Urothelium cell line (cell line): ENCODE measurements at regions not wholly inside any gene's neighbourhood (a gene's known extent, or its start where the extent isn't known, plus 50 kb on each side); places are given as distances from the start of the nearest gene placed in this dataset.
A peak's percentile ranks its signal among the peaks of the same experiment; 100 is the strongest.

Experiments used
- DNase-seq: peaks from one replicate; pipeline ENCODE4 v3.0.0; 2011; ENCODE audit warnings: low spot score, mixed read lengths
- FAIRE-seq: peaks from 2 replicates; lab custom pipeline; 2011; peaks lifted over from hg19 to GRCh38; lab: Jason Lieb, UNC

DNA sequence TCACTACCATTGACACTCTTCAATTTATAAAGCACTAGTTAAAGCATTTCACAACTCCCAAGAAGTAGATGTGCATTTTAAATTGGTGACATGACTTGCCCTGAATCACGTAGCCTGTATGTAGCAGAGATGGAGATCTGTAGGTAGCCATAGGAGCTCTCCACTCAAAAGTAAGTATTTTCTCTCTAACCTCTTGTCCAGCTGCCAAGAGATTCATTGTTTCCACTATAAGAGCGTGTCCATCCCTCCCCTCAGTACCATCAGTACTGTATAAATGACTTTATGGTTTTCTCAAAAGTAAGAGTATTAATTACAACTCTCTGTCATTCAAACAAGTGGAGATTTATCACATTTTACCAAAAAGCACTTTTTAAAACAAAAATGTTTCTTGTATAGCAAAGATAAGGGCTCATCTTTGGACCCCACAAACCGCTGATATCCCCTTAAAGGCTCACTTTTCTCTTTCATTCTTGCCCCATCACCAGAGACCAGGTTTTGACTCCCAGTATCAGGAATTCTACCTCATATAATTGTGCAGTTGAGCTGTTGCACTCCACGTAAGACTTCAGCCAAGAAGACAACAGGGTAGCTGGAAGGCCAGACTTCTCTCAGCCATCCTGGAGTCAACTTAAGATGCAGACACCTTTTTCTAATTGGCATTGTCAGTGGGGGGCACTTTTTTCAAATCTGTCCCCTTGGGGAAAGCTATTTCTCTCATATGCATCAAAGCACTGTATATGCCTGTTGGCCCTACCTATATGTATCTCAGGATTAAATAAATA is 78.0 kb upstream of the GALNT5 start:
- DNase-seq (no peak), FAIRE-seq (no peak)

DNA sequence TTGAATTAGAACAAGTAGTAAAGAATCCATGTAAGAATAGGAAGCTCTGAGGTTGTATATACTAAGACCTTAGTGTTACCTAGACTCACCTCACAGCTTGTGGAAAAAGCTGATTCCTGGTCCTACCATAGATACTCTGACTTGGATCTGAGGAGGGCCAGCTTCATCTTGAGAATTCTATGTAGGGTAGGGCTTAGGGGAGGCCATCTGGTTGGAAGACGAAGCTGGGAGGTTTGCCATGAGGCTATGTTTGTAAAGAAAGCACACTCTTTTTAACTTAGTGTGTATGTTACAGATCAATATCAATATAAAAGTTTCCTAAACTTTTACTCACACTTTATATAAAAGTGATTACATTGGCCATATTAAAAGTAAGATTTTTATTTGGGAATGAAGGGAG is 77.1 kb upstream of the GALNT5 start:
- no peak for DNase-seq
- FAIRE-seq = no peak

DNA sequence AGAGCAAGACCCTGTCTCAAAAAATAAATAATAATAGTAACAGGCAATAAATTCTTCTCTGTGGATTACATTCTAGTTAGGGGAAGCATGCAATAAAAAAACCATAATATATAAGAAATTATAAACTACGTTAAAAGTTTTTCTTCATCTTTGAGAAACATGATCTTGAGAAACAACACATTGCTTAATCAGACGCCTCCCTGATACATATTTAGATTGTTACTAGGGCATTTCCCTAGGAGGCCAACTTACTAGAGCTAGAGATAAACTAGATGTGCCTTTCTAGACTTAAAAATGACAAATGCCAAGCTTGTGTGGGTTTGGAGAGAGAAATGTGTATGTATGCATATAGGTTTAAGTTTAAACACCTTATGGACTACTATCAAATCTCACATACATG is 76.3 kb upstream of the GALNT5 start:
- no peak for FAIRE-seq

GRCh38 chr2:157182204-157182709 is 75.2 kb upstream of the GALNT5 start:
- FAIRE-seq (no peak), DNase-seq (no peak)

More for the DNA sequence above, 76.3 kb upstream of the GALNT5 start:
- DNase-seq = no peak

GRCh38 chr2:157182834-157183396 is 74.6 kb upstream of the GALNT5 start:
- FAIRE-seq (no peak), DNase-seq (peak; percentile 45)

GRCh38 chr2:157184161-157184895 is 73.2 kb upstream of the GALNT5 start:
- FAIRE-seq (no peak), DNase-seq (no peak)

- DNase-seq (no peak), FAIRE-seq (no peak)
These were observed 71.9 kb upstream of the GALNT5 start for GRCh38 chr2:157185476-157186227.

DNA sequence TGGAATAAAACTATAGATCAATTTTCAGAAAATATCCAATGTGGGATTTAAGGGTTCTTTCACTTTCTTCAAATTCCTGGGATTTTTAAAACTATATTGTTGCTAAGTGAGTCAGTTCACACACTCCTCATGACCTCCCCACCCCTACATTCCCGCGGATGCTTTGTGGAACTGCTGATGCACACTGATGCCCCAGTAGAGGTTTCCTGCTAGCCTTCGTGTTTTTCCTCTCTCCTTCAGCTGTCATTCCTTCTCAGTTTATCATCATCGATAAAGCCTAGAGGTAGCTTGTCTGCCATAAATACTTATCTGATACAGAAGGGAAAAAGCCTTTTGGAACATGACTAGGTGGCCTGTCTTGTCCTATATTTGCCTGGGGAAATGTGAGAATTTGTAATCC is 67.4 kb upstream of the GALNT5 start:
- peak; percentile 50 for DNase-seq
- FAIRE-seq = no peak

DNA sequence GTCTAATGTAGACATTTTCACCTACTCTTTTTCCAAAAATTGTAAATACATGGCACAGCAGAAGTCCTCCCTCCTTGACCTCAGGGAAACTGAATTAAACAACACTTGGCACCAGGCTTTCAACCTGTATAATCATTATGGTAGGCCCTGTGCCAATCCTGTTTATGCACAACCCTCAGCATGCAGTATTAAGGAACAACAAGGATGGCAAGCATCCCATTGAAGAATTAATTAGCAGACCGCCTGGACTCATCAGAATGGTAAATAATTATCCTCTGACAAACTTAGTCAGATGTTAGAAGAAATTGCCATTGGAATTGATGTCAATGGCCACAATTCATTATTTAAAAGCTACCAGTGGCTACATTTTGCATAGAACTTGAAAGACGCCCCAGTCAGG is 66.3 kb upstream of the GALNT5 start:
- FAIRE-seq = no peak
- no peak for DNase-seq

- FAIRE-seq (no peak), DNase-seq (no peak)
These were observed 64.8 kb upstream of the GALNT5 start for GRCh38 chr2:157192445-157193423.

- no peak for FAIRE-seq
These were observed 64.0 kb upstream of the GALNT5 start for GRCh38 chr2:157193461-157193860.

GRCh38 chr2:157194097-157194688 is 63.3 kb upstream of the GALNT5 start:
- DNase-seq = peak; percentile 37
- no peak for FAIRE-seq

More at GRCh38 chr2:157193461-157193860, 64.0 kb upstream of the GALNT5 start:
- DNase-seq = no peak

DNA sequence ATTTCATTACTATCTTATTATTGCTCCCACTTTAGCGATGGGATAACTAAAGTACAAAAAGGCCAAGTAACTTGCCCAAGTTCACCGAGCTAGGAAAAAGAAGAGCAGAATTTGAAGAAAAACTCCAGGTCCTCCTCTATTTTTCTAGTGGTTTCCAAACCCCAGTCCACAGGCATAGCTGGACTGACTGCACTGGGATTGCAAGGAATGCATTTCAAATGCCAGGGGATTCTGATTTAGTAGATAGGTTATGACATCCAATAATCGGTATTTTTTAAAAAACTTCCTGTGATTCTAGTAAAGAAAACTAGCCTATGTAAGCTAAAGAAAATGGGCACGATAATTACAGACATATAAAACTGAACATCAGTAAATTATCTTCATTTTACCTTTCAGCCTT is 62.7 kb upstream of the GALNT5 start:
- no peak for DNase-seq

GRCh38 chr2:157196956-157197355 is 60.5 kb upstream of the GALNT5 start:
- FAIRE-seq (no peak), DNase-seq (no peak)

More for the DNA sequence above, 62.7 kb upstream of the GALNT5 start:
- no peak for FAIRE-seq

GRCh38 chr2:157197848-157198247 is 59.7 kb upstream of the GALNT5 start:
- FAIRE-seq = no peak

GRCh38 chr2:157203651-157204050 is 53.9 kb upstream of the GALNT5 start:
- FAIRE-seq (no peak), DNase-seq (no peak)

More at GRCh38 chr2:157197848-157198247, 59.7 kb upstream of the GALNT5 start:
- no peak for DNase-seq

DNA sequence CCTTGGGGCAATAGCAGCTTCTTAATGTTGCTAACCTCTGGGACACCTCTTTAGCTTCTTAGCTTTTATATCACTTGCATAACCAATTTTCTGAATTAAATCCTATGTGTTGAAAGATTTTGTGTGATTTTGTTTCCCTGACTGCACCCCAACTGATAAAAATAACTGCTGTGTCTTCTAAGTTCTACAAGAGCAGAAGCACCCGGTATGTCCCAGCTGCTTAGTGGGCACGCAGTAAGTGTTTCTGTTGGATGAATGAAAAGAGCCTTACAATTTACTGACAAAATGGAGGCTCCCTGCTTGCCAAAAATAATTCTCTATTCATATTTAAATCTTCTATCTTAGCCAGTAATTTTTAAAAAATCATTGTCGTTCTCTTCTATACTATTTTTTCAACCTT is 53.1 kb upstream of the GALNT5 start:
- FAIRE-seq = no peak
- DNase-seq = no peak

- no peak for FAIRE-seq
- DNase-seq = no peak
These were observed 50.6 kb upstream of the GALNT5 start for GRCh38 chr2:157206916-157207315.
